GM21526 (cell line): ENCODE measurements at regions not wholly inside any gene's neighbourhood (a gene's known extent, or its start where the extent isn't known, plus 50 kb on each side); places are given as distances from the start of the nearest gene placed in this dataset.
"Not testable (repeated sequence)": the region's sequence is repeated elsewhere in the genome, so short reads cannot be mapped to it uniquely, and the experiment has no call there.

Experiments used
- ATAC-seq: cut with Tn5 transposase; IDR thresholded peaks from one replicate; pipeline ENCODE4 v1.9.1; 2021; ENCODE audit warnings: moderate library complexity; ENCODE audit not compliant: unreplicated experiment, low FRiP score

GRCh38 chr3:159668990-159669476 lies 319.6 kb upstream of the IL12A start:
- ATAC-seq = no peak

GRCh38 chr3:159669766-159670165 lies 318.9 kb upstream of the IL12A start:
- ATAC-seq = no peak

- peak; percentile 60 for ATAC-seq
Observed at GRCh38 chr3:159672728-159673688, 315.6 kb upstream of the IL12A start.

- ATAC-seq = no peak
Observed at GRCh38 chr3:159674583-159674982, 314.1 kb upstream of the IL12A start.

GRCh38 chr3:159675285-159675684 lies 313.4 kb upstream of the IL12A start:
- ATAC-seq = no peak

GRCh38 chr3:159679900-159680299 lies 308.7 kb upstream of the IL12A start:
- no peak for ATAC-seq

GRCh38 chr3:159681717-159682116 lies 306.9 kb upstream of the IL12A start:
- not testable (repeated sequence) for ATAC-seq

- ATAC-seq = no peak
Observed at GRCh38 chr3:159685801-159686200, 302.8 kb upstream of the IL12A start.

- no peak for ATAC-seq
Observed at GRCh38 chr3:159693226-159693625, 295.4 kb upstream of the IL12A start.

GRCh38 chr3:159711560-159712333 lies 276.9 kb upstream of the IL12A start:
- no peak for ATAC-seq

GRCh38 chr3:159721324-159721723 lies 267.3 kb upstream of the IL12A start:
- ATAC-seq = no peak

- no peak for ATAC-seq
Observed at GRCh38 chr3:159723295-159723694, 265.3 kb upstream of the IL12A start.

- no peak for ATAC-seq
Observed at GRCh38 chr3:159724627-159725026, 264.0 kb upstream of the IL12A start.

- ATAC-seq = no peak
Observed at GRCh38 chr3:159726231-159726964, 262.2 kb upstream of the IL12A start.

- ATAC-seq = no peak
Observed at GRCh38 chr3:159727506-159727905, 261.1 kb upstream of the IL12A start.

GRCh38 chr3:159731254-159731653 lies 257.4 kb upstream of the IL12A start:
- ATAC-seq = no peak

GRCh38 chr3:159732172-159733111 lies 256.2 kb upstream of the IL12A start:
- ATAC-seq = no peak

GRCh38 chr3:159733194-159733860 lies 255.3 kb upstream of the IL12A start:
- no peak for ATAC-seq

GRCh38 chr3:159734681-159735080 lies 254.0 kb upstream of the IL12A start:
- ATAC-seq = no peak
